GM23338 (cell line): ENCODE measurements at regions not wholly inside any gene's neighbourhood (a gene's known extent, or its start where the extent isn't known, plus 50 kb on each side); places are given as distances from the start of the nearest gene placed in this dataset.
"Not testable (repeated sequence)": the region's sequence is repeated elsewhere in the genome, so short reads cannot be mapped to it uniquely, and the experiment has no call there.

Experiments used
- ATAC-seq: fragments of 200-7000 bp; cut with Tn5 transposase; 3 replicates; pipeline ENCODE4 v1.9.1; 2020
- DNase-seq: peaks from one replicate; pipeline ENCODE4 v3.0.0-alpha.2; 2015; ENCODE audit warnings: low spot score
- H2AFZ ChIP-seq: fragments of 200-600 bp; sonication (generic); 2 replicates; pipeline ENCODE4 v1.8.0; 2016; ENCODE audit warnings: antibody characterized with exemption, mild to moderate bottlenecking, moderate library complexity
- H3F3A ChIP-seq: fragments of 200-600 bp; sonication (generic); replicated peaks from 2 replicates; pipeline ENCODE4 v1.8.0; 2017; ENCODE audit warnings: antibody characterized with exemption, mixed run types, low read depth
- H3K27ac ChIP-seq: fragments of 200-600 bp; sonication (generic); 2 replicates; pipeline ENCODE4 v1.6.1; 2016; ENCODE audit warnings: low read depth
- H3K27me3 ChIP-seq: fragments of 200-600 bp; sonication (generic); 2 replicates; pipeline ENCODE4 v1.8.0; 2016; ENCODE audit warnings: mild to moderate bottlenecking, mixed run types, moderate library complexity; ENCODE audit not compliant: insufficient read depth
- H3K36me3 ChIP-seq: fragments of 200-600 bp; sonication (generic); 2 replicates; pipeline ENCODE4 v1.8.0; 2016; ENCODE audit warnings: mild to moderate bottlenecking; ENCODE audit not compliant: insufficient read depth
- H3K4me1 ChIP-seq: fragments of 200-600 bp; sonication (generic); 2 replicates; pipeline ENCODE4 v1.8.0; 2016; ENCODE audit warnings: mild to moderate bottlenecking, moderate library complexity; ENCODE audit not compliant: insufficient read depth
- H3K4me2 ChIP-seq: fragments of 200-600 bp; sonication (generic); 2 replicates; pipeline ENCODE4 v1.7.1; 2017; ENCODE audit warnings: mixed run types
- H3K4me3 ChIP-seq: fragments of 200-600 bp; sonication (generic); 2 replicates; pipeline ENCODE4 v1.6.1; 2016; ENCODE audit warnings: mixed run types
- H3K79me2 ChIP-seq: fragments of 200-600 bp; sonication (generic); replicated peaks from 2 replicates; pipeline ENCODE4 v1.8.0; 2017; ENCODE audit warnings: mild to moderate bottlenecking; ENCODE audit not compliant: insufficient read depth
- H3K9me2 ChIP-seq: fragments of 200-600 bp; sonication (generic); 2 replicates; pipeline ENCODE4 v1.8.0; 2017; ENCODE audit not compliant: insufficient read depth
- H4K20me1 ChIP-seq: fragments of 200-600 bp; sonication (generic); replicated peaks from 2 replicates; pipeline ENCODE4 v1.8.0; 2017; ENCODE audit warnings: mild to moderate bottlenecking; ENCODE audit not compliant: insufficient read depth
- H3K27ac Mint-ChIP-seq: 2 replicates; pipeline ENCODE4 v1.8.0; 2020; ENCODE audit warnings: inconsistent platforms, mild to moderate bottlenecking, moderate library complexity, mixed read lengths
- H3K27me3 Mint-ChIP-seq: 3 replicates; pipeline ENCODE4 v1.8.0; 2022; ENCODE audit warnings: low read depth, mild to moderate bottlenecking, moderate library complexity, mixed read lengths, inconsistent platforms; ENCODE audit not compliant: insufficient read depth, poor library complexity
- H3K36me3 Mint-ChIP-seq: 3 replicates; pipeline ENCODE4 v1.8.0; 2021; ENCODE audit warnings: low read depth, mild to moderate bottlenecking, inconsistent platforms, moderate library complexity, mixed read lengths
- H3K4me1 Mint-ChIP-seq: 3 replicates; pipeline ENCODE4 v1.8.0; 2020; ENCODE audit warnings: mild to moderate bottlenecking, inconsistent platforms, mixed read lengths
- H3K4me3 Mint-ChIP-seq: 3 replicates; pipeline ENCODE4 v1.8.0; 2021; ENCODE audit warnings: moderate library complexity, mild to moderate bottlenecking, inconsistent platforms, mixed read lengths
- H3K9me3 Mint-ChIP-seq: 3 replicates; pipeline ENCODE4 v1.8.0; 2020; ENCODE audit warnings: moderate library complexity, mild to moderate bottlenecking, inconsistent platforms, mixed read lengths
- CREB1 ChIP-seq: fragments of 250-450 bp; sonication (Bioruptor Pico); IDR thresholded peaks from 2 replicates; pipeline ENCODE4 v1.5.0; 2020; ENCODE audit warnings: low read depth, mild to moderate bottlenecking, moderate library complexity
- CTCF ChIP-seq, 2 experiments: fragments of 200-600 bp in 1 of 2; sonication (generic) in 1 of 2; conservative IDR thresholded peaks; 2 replicates each; pipeline versions ENCODE4 v1.5.1 to v1.6.1; 2016 to 2017; ENCODE audit warnings: antibody characterized with exemption in 2 of 2, low read depth in 2 of 2, mild to moderate bottlenecking in 2 of 2, moderate library complexity in 1 of 2
- ETS1 ChIP-seq: IDR thresholded peaks from 2 replicates; pipeline ENCODE4 v1.6.1; 2016; ENCODE audit warnings: antibody characterized with exemption
- JUNB ChIP-seq: IDR thresholded peaks from one replicate; pipeline ENCODE4 v1.6.1; 2016; ENCODE audit warnings: antibody characterized with exemption; ENCODE audit not compliant: unreplicated experiment
- POLR2AphosphoS5 ChIP-seq: IDR thresholded peaks from 2 replicates; pipeline ENCODE4 v1.6.1; 2016; ENCODE audit warnings: antibody characterized with exemption, low read depth
- REST ChIP-seq: IDR thresholded peaks from one replicate; pipeline ENCODE4 v1.6.1; 2018; ENCODE audit warnings: antibody characterized with exemption; ENCODE audit not compliant: unreplicated experiment
- ZNF331 ChIP-seq: fragments of 250-450 bp; sonication (Bioruptor Pico); IDR thresholded peaks from 2 replicates; pipeline ENCODE4 v1.5.0; 2020; ENCODE audit warnings: low read depth, mild to moderate bottlenecking, moderate library complexity

GRCh38 chr5:96292582-96293247 is 140.3 kb downstream of the PCSK1 start:
- H3K27ac Mint-ChIP-seq: no peak overlapping the region
- Histone ChIP-seq H3K36me3 (no peaks in the 10 kb centered on the region), H3F3A (no peaks in the 10 kb centered on the region), H3K27me3 (no peaks in the 10 kb centered on the region), H3K4me1 (no peaks in the 10 kb centered on the region), H3K27ac (no peak overlapping the region), H4K20me1 (no peaks in the 10 kb centered on the region), H2AFZ (no peak overlapping the region), H3K4me2 (no peak overlapping the region), H3K79me2 (no peaks in the 10 kb centered on the region), H3K9me2 (no peaks in the 10 kb centered on the region), H3K4me3 (no peak overlapping the region)
- no peak for TF ChIP-seq CTCF (conservative IDR thresholded peaks at IDR 0.05; ENCODE audit: low read depth in 2 of 2)
- DNase-seq: no peak
- no peak overlapping the region for H3K4me3 Mint-ChIP-seq
- ATAC-seq: no peak
- no peaks in the 10 kb centered on the region for H3K36me3 Mint-ChIP-seq
- no peaks in the 10 kb centered on the region for H3K9me3 Mint-ChIP-seq
- no peaks in the 10 kb centered on the region for H3K27me3 Mint-ChIP-seq
- peaks cover under 1% of the 10 kb centered on the region; the same call in 1 of the 3 replicates for H3K4me1 Mint-ChIP-seq

GRCh38 chr5:96289287-96289686 is 143.8 kb downstream of the PCSK1 start:
- H3K4me2 ChIP-seq, H3K9me3 Mint-ChIP-seq, H3K36me3 Mint-ChIP-seq, H3K79me2 ChIP-seq, H3K36me3 ChIP-seq, H3K4me3 ChIP-seq, H3K27ac ChIP-seq, H3K4me3 Mint-ChIP-seq, DNase-seq, H3K27me3 ChIP-seq, ATAC-seq, H3F3A ChIP-seq, H3K27ac Mint-ChIP-seq, H3K27me3 Mint-ChIP-seq, H3K9me2 ChIP-seq, H2AFZ ChIP-seq, H4K20me1 ChIP-seq: not testable (repeated sequence)
- peaks cover 20% of the 10 kb centered on the region for H3K4me1 ChIP-seq
- H3K4me1 Mint-ChIP-seq: peaks cover 21% of the 10 kb centered on the region; the same call in 2 of the 3 replicates

GRCh38 chr5:96288845-96289185 is 144.2 kb downstream of the PCSK1 start:
- peaks cover 21% of the 10 kb centered on the region; the same call in 2 of the 3 replicates for H3K4me1 Mint-ChIP-seq
- Histone ChIP-seq H3F3A (no peaks in the 10 kb centered on the region), H3K36me3 (no peaks in the 10 kb centered on the region), H3K9me2 (no peaks in the 10 kb centered on the region), H4K20me1 (no peaks in the 10 kb centered on the region), H2AFZ (no peak overlapping the region), H3K4me3 (no peak overlapping the region), H3K27me3 (no peaks in the 10 kb centered on the region), H3K27ac (no peak overlapping the region), H3K4me2 (no peak overlapping the region), H3K79me2 (no peaks in the 10 kb centered on the region), H3K4me1 (peaks cover 20% of the 10 kb centered on the region)
- H3K27me3 Mint-ChIP-seq: no peaks in the 10 kb centered on the region
- ATAC-seq (no peak), DNase-seq (no peak)
- H3K27ac Mint-ChIP-seq: no peak overlapping the region
- no peaks in the 10 kb centered on the region for H3K36me3 Mint-ChIP-seq
- no peak overlapping the region for H3K4me3 Mint-ChIP-seq
- no peaks in the 10 kb centered on the region for H3K9me3 Mint-ChIP-seq
- no peak for TF ChIP-seq ZNF331 (CRISPR knock-in tag)
- TF ChIP-seq ETS1: no peak
- no peak for TF ChIP-seq POLR2AphosphoS5
- TF ChIP-seq REST: no peak
- no peak for TF ChIP-seq CREB1 (CRISPR knock-in tag)
- TF ChIP-seq CTCF (conservative IDR thresholded peaks at IDR 0.05; ENCODE audit: low read depth in 2 of 2): no peak
- TF ChIP-seq JUNB: no peak
